NCI-H345 (cell line): ENCODE measurements at regions not wholly inside any gene's neighbourhood (a gene's known extent, or its start where the extent isn't known, plus 50 kb on each side); places are given as distances from the start of the nearest gene placed in this dataset.
A peak's percentile ranks its signal among the peaks of the same experiment; 100 is the strongest.
"Not testable (repeated sequence)": the region's sequence is repeated elsewhere in the genome, so short reads cannot be mapped to it uniquely, and the experiment has no call there.

Experiments used
- DNase-seq: peaks from one replicate; lab custom pipeline; 2025; lab: John Stamatoyannopoulos, UW

DNA sequence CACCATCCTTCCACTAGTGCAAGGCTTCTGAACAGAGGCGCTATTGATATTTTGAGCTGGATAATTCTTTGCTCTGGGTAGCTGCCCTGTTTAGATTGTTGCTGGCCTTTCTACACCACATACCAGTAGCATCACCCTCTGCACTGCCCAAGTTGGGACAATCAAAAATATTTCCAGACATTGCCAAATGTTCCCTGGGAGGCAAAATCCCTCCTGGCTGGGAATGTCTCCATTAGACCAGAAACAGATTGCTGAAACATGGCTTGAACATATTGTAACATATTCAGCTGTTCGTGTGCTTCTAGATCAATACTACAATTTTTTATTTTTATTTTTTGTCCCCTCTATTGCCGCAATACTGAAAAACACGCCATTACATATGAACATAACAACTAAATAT lies 174.6 kb downstream of the ABCA8 start:
- no peak for DNase-seq

GRCh38 chr17:68778726-68779125 lies 176.5 kb downstream of the ABCA8 start:
- DNase-seq: no peak

- peak; percentile 87 for DNase-seq
Measured at GRCh38 chr17:68777856-68778694, 176.9 kb upstream of the FAM20A start.

DNA sequence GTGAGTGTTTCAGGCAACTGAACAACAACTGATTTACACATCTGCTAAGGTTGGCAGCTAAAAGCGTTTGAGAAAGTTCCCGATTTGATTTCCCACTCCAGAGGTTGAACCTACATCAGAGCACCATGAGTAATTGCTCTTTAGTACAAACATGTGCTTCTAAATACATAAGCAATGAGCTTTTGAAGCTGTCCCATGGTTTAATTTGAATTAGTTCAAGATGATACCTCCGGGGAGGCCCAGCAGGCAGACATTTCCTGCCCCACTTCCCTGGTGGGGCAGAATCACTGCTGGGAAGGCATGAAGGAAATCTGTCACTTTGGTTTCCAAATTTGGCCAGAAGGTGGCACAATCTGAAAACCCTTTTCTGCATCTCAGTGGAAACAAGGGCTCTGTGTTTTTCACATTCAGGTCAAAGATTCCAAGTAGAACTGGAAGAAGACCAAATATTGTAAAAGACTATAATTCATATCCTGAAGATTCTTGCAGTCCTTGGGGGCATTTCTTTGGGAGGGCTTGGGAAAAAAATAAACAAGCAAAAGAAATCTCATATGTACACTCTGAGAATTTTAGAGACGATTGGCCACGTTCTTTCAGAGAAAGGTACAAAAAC lies 176.2 kb upstream of the FAM20A start:
- DNase-seq: peak; percentile 79

- DNase-seq: no peak
Measured at GRCh38 chr17:68776451-68776850, 175.3 kb upstream of the FAM20A start.

DNA sequence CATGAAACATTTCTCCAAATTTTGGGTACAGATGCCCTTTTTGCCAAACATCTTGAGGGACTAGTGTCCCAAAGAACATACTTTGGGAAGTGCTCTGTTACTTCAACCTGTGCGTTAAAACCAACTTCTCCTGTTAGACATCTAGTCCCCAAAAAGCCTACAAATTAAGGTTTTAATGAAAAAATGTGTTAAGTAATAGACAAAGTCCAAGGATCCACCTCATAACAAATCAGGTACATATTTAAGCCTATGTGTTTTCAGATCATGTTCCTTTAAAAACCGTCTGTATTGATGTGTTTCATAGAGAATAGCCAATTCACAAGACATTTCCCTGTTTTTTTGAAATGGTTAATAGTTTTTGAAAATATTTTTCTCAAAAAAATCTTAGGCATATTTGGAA lies 174.8 kb upstream of the FAM20A start:
- DNase-seq: no peak

GRCh38 chr17:68775318-68775717 lies 174.2 kb upstream of the FAM20A start:
- no peak for DNase-seq

- DNase-seq: peak; percentile 47
Measured at GRCh38 chr17:68771867-68772515, 170.8 kb upstream of the FAM20A start.

- no peak for DNase-seq
Measured at GRCh38 chr17:68768804-68769203, 167.6 kb upstream of the FAM20A start.

GRCh38 chr17:68766640-68767039 lies 165.5 kb upstream of the FAM20A start:
- DNase-seq: no peak

- no peak for DNase-seq
Measured at GRCh38 chr17:68763562-68763961, 162.4 kb upstream of the FAM20A start.

- DNase-seq: no peak
Measured at GRCh38 chr17:68762911-68763310, 161.7 kb upstream of the FAM20A start.

GRCh38 chr17:68760141-68760475 lies 158.9 kb upstream of the FAM20A start:
- DNase-seq: no peak

DNA sequence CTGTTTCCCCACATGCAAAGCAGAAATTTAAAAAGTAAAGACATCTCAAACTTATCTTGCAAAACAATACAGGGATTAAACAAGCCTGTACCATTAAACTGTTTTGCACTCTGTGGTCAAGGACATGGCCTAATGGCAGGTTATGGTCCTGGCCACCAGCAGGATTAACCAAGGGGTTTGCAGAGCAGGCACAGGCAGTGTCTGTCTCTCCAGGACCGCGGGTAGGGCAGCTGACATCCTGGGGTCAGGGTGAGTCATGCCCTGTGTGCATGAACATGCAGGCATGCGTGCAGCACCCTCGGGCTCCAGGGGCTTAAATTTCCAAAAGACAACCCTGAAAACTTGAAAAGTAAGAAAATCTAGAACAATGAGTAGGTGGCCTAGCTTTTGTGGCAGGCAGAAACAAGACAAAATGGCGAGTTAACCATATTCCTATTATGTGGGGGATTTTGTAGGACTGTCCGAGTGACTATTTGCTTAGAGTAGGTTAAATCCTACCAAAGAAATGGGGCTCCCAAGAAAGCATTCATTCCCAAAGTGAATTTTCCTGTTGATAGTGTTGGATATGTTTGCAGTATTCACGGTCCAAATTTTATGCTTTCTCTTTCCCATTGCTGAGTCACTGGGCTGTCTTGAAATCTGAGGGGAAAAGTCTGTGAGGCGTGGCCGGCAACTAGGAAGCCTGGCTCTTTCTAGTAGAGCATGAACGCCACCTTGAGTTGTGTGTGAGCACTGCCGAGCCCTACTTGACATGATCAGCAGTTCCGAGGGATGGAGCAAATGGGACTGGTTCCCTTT lies 158.4 kb upstream of the FAM20A start:
- peak; percentile 88 for DNase-seq

- no peak for DNase-seq
Measured at GRCh38 chr17:68759002-68759342, 157.8 kb upstream of the FAM20A start.

DNA sequence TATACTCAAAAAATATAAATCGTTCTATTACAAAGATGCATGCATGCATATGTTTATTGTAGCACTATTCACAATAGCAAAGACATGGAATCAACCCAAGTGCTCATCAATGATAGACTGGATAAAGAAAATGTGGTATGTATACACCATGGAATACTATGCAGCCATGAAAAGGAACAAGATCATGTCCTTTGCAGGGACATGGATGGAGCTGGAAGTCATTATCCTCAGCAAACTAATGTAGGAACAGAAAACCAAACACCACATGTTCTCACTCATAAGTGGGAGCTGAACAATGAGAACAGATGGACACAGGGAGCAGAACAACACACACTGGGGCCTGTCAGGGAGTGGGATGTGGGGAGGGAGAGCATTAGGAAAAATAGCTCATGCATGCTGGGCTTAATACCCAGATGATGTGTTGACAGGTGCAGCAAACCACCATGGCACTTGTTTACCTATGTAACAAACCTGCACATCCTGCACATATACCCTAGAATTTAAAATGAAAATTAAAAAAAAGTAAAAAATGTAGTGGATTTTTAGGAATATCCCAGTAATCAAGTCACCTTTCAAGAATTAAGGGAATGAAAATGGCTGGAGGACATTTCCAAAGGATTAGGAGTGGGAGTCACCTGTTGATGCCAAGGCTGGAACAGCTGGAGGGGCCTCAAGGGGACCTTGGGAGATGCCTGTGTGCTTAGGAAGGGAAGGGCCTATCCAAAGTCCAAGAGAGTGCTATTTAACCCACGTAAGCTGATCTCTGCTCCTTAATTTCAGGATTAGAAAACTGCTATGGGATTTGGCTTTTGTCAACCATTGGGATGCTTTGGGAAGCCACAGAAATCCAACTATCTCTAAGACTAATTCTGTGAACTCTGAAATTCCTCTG lies 156.9 kb upstream of the FAM20A start:
- not testable (repeated sequence) for DNase-seq

DNA sequence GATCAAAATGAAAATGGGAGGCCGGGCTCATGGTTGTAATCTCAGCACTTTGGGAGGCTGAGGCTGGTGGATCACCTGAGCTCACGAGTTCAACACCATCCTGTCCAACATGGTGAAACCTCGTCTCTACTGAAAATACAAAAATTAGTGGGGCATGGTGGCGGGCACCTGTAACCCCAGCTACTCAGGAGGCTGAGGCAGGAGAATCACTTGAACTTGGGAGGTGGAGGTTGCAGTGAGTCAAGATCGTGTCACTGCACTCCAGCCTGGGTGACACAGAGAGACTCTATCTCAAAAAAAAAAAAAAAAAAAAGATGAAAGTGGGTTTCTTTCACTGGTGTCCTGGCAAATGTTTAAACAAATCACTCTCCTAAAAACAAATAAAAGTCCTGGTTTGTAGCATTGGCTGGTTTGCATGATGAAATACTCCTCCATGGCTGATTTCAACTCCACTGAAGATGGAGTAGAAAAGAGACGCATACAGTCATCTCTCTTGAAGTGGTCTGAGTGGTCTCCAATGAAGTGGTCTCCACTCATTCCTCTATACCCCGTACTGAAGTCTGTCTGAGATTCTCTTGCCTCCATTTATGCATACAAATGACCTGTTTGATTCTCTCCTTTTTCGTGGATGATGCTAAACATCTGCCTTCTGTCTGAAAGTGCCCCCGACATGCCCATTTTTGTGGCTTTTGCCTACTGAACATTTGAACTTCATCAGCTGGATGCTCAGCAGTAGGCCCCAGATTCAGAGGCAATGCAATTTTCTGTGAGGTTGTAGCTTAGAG lies 153.0 kb upstream of the FAM20A start:
- no peak for DNase-seq

DNA sequence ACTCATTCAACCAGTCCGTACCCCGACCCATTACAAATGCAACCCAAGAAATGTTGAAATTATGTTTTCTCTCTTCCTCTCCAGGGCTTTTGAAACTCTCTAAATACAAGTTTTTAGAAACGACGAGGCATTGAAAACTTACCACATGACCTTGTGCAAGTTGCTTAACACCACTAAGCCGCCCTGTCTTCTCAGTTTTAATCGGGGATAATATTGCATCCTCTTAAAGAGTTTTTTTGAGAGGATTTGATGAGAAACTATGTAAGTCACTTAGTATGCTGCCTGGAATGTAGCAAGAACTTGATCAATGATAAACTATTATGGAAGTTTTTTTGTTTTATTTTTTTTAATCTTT lies 149.0 kb upstream of the FAM20A start:
- DNase-seq: no peak

GRCh38 chr17:68749349-68750207 lies 148.4 kb upstream of the FAM20A start:
- DNase-seq: no peak

GRCh38 chr17:68748381-68748780 lies 147.2 kb upstream of the FAM20A start:
- DNase-seq: no peak
